ENCODE measurements at regions not wholly inside any gene's neighbourhood (a gene's known extent, or its start where the extent isn't known, plus 50 kb on each side); places are given as distances from the start of the nearest gene placed in this dataset.
"Not testable (repeated sequence)": the region's sequence is repeated elsewhere in the genome, so short reads cannot be mapped to it uniquely, and the experiment has no call there.

DNA sequence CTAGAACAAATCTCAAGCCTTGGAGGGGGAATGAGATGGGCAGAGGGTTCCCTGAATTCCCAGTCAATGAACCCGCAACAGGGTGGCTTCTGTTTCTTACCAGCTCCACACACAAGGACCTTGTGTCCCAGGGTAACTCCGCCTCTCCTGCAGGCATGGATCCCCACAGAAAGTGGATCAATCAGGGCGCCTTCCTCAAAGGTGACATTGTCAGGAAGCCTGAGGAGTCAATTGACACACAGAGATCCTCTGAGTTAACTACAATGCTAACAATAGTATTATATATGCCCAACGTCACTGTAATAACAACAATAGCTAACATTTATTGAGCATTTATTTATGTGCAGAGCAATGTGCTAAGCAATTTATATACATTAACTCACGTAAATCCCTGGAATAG is 98.8 kb downstream of the TRIM69 start:
- H3K36me3 ChIP-seq; H3K27ac ChIP-seq (replicated peaks); DNase-seq; H3K9me3 ChIP-seq (replicated peaks); H3K4me3 ChIP-seq; H3K4me1 ChIP-seq; H3K27me3 ChIP-seq (ENCODE audit: low read depth); intact Hi-C loops (cut with micrococcal nuclease): not testable (repeated sequence)

- no peak overlapping the region for H3K4me3 ChIP-seq
- H3K9me3 ChIP-seq (replicated peaks) = no peaks in the 10 kb centered on the region
- no peaks in the 10 kb centered on the region for H3K4me1 ChIP-seq
- intact Hi-C loops (cut with micrococcal nuclease) = no loop called here
- TF ChIP-seq, protein P1, sequence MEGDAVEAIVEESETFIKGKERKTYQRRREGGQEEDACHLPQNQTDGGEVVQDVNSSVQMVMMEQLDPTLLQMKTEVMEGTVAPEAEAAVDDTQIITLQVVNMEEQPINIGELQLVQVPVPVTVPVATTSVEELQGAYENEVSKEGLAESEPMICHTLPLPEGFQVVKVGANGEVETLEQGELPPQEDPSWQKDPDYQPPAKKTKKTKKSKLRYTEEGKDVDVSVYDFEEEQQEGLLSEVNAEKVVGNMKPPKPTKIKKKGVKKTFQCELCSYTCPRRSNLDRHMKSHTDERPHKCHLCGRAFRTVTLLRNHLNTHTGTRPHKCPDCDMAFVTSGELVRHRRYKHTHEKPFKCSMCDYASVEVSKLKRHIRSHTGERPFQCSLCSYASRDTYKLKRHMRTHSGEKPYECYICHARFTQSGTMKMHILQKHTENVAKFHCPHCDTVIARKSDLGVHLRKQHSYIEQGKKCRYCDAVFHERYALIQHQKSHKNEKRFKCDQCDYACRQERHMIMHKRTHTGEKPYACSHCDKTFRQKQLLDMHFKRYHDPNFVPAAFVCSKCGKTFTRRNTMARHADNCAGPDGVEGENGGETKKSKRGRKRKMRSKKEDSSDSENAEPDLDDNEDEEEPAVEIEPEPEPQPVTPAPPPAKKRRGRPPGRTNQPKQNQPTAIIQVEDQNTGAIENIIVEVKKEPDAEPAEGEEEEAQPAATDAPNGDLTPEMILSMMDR (IDR thresholded peaks at IDR 0.05; ENCODE audit: borderline replicate concordance) = no peak
- H3K27ac ChIP-seq (replicated peaks) = no peak overlapping the region
- DNase-seq = no peak
- H3K27me3 ChIP-seq (ENCODE audit: low read depth) = no peaks in the 10 kb centered on the region
- H3K36me3 ChIP-seq = no peaks in the 10 kb centered on the region
These were observed 99.8 kb downstream of the TRIM69 start for GRCh38 chr15:44836094-44836493.

GRCh38 chr15:44838929-44839328 is 102.6 kb downstream of the TRIM69 start:
- H3K4me1 ChIP-seq; H3K4me3 ChIP-seq; H3K9me3 ChIP-seq (replicated peaks); intact Hi-C loops (cut with micrococcal nuclease); H3K36me3 ChIP-seq; DNase-seq; H3K27me3 ChIP-seq (ENCODE audit: low read depth): not testable (repeated sequence)
- H3K27ac ChIP-seq (replicated peaks) = peak overlapping the region; percentile 54

DNA sequence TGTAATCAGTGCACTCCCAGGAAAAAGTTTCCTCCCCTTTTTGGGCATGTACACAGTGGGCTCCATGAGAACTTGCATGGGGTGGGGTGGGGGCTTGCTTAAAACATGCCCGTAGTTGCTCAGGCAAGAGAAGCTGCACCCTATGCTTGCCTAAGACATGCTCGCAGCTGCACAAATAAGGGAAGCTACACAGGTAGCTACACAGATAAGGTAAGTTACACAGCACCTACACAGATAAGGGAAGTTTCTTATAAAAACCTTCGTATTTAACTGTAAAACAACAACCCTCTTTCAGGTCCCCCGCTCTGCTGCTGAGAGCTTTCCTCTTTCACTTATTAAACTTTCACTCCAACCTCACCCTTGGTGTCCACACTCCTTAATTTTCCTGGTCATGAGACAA is 105.4 kb downstream of the TRIM69 start:
- H3K4me1 ChIP-seq; intact Hi-C loops (cut with micrococcal nuclease): not testable (repeated sequence)

GRCh38 chr15:44842883-44843282 is 106.6 kb downstream of the TRIM69 start:
- H3K4me1 ChIP-seq; H3K27ac ChIP-seq (replicated peaks); DNase-seq; H3K36me3 ChIP-seq; intact Hi-C loops (cut with micrococcal nuclease); H3K9me3 ChIP-seq (replicated peaks); H3K27me3 ChIP-seq (ENCODE audit: low read depth); H3K4me3 ChIP-seq: not testable (repeated sequence)

More for the DNA sequence above, 105.4 kb downstream of the TRIM69 start:
- H3K4me3 ChIP-seq; H3K27me3 ChIP-seq (ENCODE audit: low read depth); H3K27ac ChIP-seq (replicated peaks); H3K9me3 ChIP-seq (replicated peaks); H3K36me3 ChIP-seq; DNase-seq: not testable (repeated sequence)

DNA sequence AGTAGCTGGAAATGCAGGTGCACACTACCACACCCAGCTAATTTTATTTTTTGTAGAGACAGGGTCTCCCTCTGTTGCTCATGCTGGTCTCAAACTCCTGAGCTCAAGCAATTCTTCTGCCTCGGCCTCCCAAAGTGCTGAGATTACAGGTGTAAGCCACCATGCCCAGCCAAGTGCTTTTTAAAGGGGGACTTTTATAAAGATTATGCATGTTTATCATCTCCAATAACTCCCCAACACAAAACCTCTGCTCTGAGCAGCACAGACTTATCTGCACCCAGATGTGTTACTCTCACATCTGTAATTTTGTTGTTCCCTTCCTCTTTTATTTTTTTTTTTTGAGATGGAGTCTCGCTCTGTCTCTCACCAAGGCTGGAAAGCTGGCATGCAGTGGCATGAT is 108.6 kb downstream of the TRIM69 start:
- H3K9me3 ChIP-seq (replicated peaks); DNase-seq; H3K27ac ChIP-seq (replicated peaks); H3K27me3 ChIP-seq (ENCODE audit: low read depth); H3K4me1 ChIP-seq; intact Hi-C loops (cut with micrococcal nuclease); H3K36me3 ChIP-seq; H3K4me3 ChIP-seq: not testable (repeated sequence)

- H3K36me3 ChIP-seq; intact Hi-C loops (cut with micrococcal nuclease); H3K4me1 ChIP-seq; H3K27ac ChIP-seq (replicated peaks); DNase-seq; H3K4me3 ChIP-seq; H3K9me3 ChIP-seq (replicated peaks); H3K27me3 ChIP-seq (ENCODE audit: low read depth): not testable (repeated sequence)
These were observed 109.8 kb downstream of the TRIM69 start for GRCh38 chr15:44846156-44846555.

GRCh38 chr15:44847555-44847954 is 108.9 kb upstream of the TERB2 start:
- intact Hi-C loops (cut with micrococcal nuclease); H3K36me3 ChIP-seq; DNase-seq; H3K4me1 ChIP-seq; H3K27ac ChIP-seq (replicated peaks); H3K9me3 ChIP-seq (replicated peaks); H3K4me3 ChIP-seq; H3K27me3 ChIP-seq (ENCODE audit: low read depth): not testable (repeated sequence)

DNA sequence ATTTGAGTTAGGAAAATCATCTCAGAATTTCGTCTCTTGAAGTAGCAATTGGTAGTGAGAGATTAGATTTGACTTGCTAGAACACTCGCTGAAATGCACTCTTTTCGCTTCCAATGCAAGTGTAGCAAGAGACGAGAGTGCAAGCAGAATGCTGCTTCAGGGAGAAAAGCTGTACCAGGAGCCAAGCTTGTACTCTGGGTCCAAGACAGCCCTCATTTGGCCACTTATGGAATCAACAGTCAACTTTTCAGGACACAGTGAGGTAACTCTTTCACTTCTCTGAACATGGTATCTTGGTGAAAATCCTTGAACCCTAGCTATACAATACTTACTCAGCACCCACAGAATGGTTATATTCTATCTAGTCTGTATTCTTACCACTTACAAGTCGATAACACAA is 107.6 kb upstream of the TERB2 start:
- intact Hi-C loops (cut with micrococcal nuclease); H3K9me3 ChIP-seq (replicated peaks): not testable (repeated sequence)
- TF ChIP-seq, protein P1 (IDR thresholded peaks at IDR 0.05; ENCODE audit: borderline replicate concordance) = peak; percentile 13

DNA sequence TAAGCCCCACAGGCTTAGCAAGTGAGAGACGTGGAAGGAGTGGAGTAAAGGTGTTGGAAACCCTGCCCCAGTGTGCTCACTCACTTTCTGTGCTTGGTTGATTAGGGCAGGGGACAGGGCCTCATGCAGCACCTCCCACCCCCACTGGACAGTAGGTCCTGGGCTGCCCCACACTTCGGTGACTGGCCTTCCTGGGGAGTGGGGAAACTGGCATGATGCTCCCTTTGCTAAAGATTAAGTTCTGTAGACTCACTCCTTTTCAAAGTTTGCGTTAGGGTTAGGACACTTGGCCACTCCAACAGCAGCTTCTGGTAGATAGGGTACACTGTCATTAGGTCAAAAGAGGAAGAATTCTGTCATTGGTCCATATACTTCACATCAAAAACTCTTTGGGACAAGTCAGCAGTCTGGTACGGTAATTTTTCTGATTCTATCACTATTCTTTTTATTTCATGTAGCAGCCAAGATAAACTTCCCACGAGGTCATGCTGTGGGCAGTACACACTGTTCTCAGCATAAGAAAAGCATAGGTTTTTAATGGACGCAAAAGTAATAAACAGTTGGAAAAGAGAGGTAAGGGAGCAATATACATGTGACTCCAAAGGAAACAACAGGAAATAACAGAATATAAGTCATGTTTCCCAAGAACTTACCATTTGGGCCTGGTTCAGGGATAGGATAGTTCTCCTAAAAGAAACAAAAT is 106.6 kb upstream of the TERB2 start:
- intact Hi-C loops (cut with micrococcal nuclease) = not testable (repeated sequence)

More for the DNA sequence above, 107.6 kb upstream of the TERB2 start:
- H3K27ac ChIP-seq (replicated peaks); H3K36me3 ChIP-seq; H3K4me3 ChIP-seq; DNase-seq; H3K4me1 ChIP-seq; H3K27me3 ChIP-seq (ENCODE audit: low read depth): not testable (repeated sequence)

More for the DNA sequence above, 106.6 kb upstream of the TERB2 start:
- not testable (repeated sequence) for H3K4me3 ChIP-seq; H3K27ac ChIP-seq (replicated peaks); H3K4me1 ChIP-seq; DNase-seq; H3K27me3 ChIP-seq (ENCODE audit: low read depth); H3K9me3 ChIP-seq (replicated peaks); H3K36me3 ChIP-seq
